ENCODE measurements at regions not wholly inside any gene's neighbourhood (a gene's known extent, or its start where the extent isn't known, plus 50 kb on each side); places are given as distances from the start of the nearest gene placed in this dataset.

- TF ChIP-seq ZBED4 (CRISPR knock-in tag; IDR thresholded peaks at IDR 0.05; ENCODE audit: borderline replicate concordance) (no peak), ETV5 (CRISPR knock-in tag; IDR thresholded peaks at IDR 0.05; ENCODE audit: borderline replicate concordance) (no peak), KDM5B (CRISPR knock-in tag; IDR thresholded peaks at IDR 0.05; ENCODE audit: borderline replicate concordance) (no peak), REST (IDR thresholded peaks at IDR 0.05; ENCODE audit: borderline replicate concordance in 1 of 2, low read depth in 1 of 2, low read length in 2 of 2) (no peak), ZNF883 (CRISPR knock-in tag; IDR thresholded peaks at IDR 0.05; ENCODE audit: not compliant biosample characterization) (no peak)
These were observed 200.0 kb downstream of the FGF10 start for GRCh38 chr5:44189255-44189654.

All from HepG2 (cell line).